ENCODE measurements at regions not wholly inside any gene's neighbourhood (a gene's known extent, or its start where the extent isn't known, plus 50 kb on each side); places are given as distances from the start of the nearest gene placed in this dataset.

- DNase-seq (ENCODE audit: extremely low read depth in 1 of 4, low spot score in 3 of 4) (no peak), FAIRE-seq (no peak), ATAC-seq (no peak)
- Histone ChIP-seq H3K27me3 (ENCODE audit: control insufficient read depth in 2 of 2, insufficient read depth in 2 of 2, low read length in 2 of 2) (no peaks in the 10 kb centered on the region), H3K4me3 (no peak overlapping the region), H3K27ac (ENCODE audit: extremely low read depth, low read depth, low read length) (no peak overlapping the region), H3K79me2 (ENCODE audit: control insufficient read depth, insufficient read depth, low read length) (no peaks in the 10 kb centered on the region), H2AFZ (ENCODE audit: low read depth, low read length) (no peak overlapping the region), H3K4me2 (ENCODE audit: insufficient read depth, low read length) (no peak overlapping the region), H3K9me3 (replicated peaks; ENCODE audit: control insufficient read depth, insufficient read depth, low read depth, low read length) (peaks cover 2% of the 10 kb centered on the region; the same call in 1 of the 2 replicates), H3K9ac (ENCODE audit: insufficient read depth in 1 of 2, low read depth in 2 of 2, low read length in 2 of 2) (no peak overlapping the region), H3K4me1 (replicated peaks in 1 of 2; ENCODE audit: control insufficient read depth in 2 of 2, insufficient read depth in 2 of 2, low read length in 2 of 2) (no peaks in the 10 kb centered on the region), H3K9me1 (ENCODE audit: control insufficient read depth, insufficient read depth, low read length) (no peaks in the 10 kb centered on the region), H4K20me1 (replicated peaks; ENCODE audit: control insufficient read depth, insufficient read depth, low read length) (no peaks in the 10 kb centered on the region), H3K36me3 (ENCODE audit: control insufficient read depth, insufficient read depth, low read length) (no peaks in the 10 kb centered on the region)
- POLR2A ChIA-PET, result no interaction called here
- no TSS peak for BruUV-seq (replicated peaks)
- WGBS (ENCODE audit: insufficient coverage, low coverage, missing lambda C conversion rate), result 2% methylated on average over 3 of the region's 3 CpGs
- intact Hi-C loops (cut with micrococcal nuclease) (no loop called here), in situ Hi-C loops (cut with MboI) (no loop called here)
- CTCF ChIA-PET (ENCODE audit: low intra/inter-chr PET ratio), result no interaction called here
- TF ChIP-seq MAZ (CRISPR knock-in tag; conservative IDR thresholded peaks at IDR 0.05 in 1 of 2, IDR thresholded peaks at IDR 0.05 in 1 of 2) (no peak), ZNF717 (CRISPR knock-in tag; IDR thresholded peaks at IDR 0.05) (no peak), ZNF507 (tag; conservative IDR thresholded peaks at IDR 0.05) (no peak), HNRNPL (IDR thresholded peaks at IDR 0.05; ENCODE audit: low read depth, low read length) (no peak), HES1 (IDR thresholded peaks at IDR 0.05; ENCODE audit: low read depth) (no peak), BRF2 (IDR thresholded peaks at IDR 0.05; ENCODE audit: borderline replicate concordance, insufficient read depth, insufficient read length) (no peak), PATZ1 (CRISPR knock-in tag; IDR thresholded peaks at IDR 0.05; ENCODE audit: borderline replicate concordance) (no peak), RBBP5 (IDR thresholded peaks at IDR 0.05; ENCODE audit: borderline replicate concordance, insufficient read depth, low read length, poor library complexity, severe bottlenecking) (no peak), NFXL1 (CRISPR knock-in tag; IDR thresholded peaks at IDR 0.05) (no peak), TSC22D4 (tag; IDR thresholded peaks at IDR 0.05) (no peak), ELF2 (CRISPR knock-in tag; IDR thresholded peaks at IDR 0.05) (no peak), SRSF3 (IDR thresholded peaks at IDR 0.05; ENCODE audit: insufficient read depth, low read length) (no peak), HMGXB4 (CRISPR knock-in tag; IDR thresholded peaks at IDR 0.05) (no peak)
Observed at GRCh38 chr5:35320029-35320428, 89.7 kb upstream of the PRLR start.
